Astrocyte (in vitro differentiated cells and primary cell): ENCODE measurements at regions not wholly inside any gene's neighbourhood (a gene's known extent, or its start where the extent isn't known, plus 50 kb on each side); places are given as distances from the start of the nearest gene placed in this dataset.
A peak's percentile ranks its signal among the peaks of the same experiment; 100 is the strongest.

Source experiments
- DNase-seq: peaks from one replicate; pipeline ENCODE4 v3.0.0-alpha.2; 2010; ENCODE audit warnings: low read depth
- FAIRE-seq: peaks from 2 replicates; lab custom pipeline; 2011; peaks lifted over from hg19 to GRCh38; lab: Jason Lieb, UNC
- H2AFZ ChIP-seq: 2 replicates; pipeline ENCODE4 v1.6.0; 2012; ENCODE audit warnings: low read depth, low read length, inconsistent platforms
- H3K27ac ChIP-seq: 2 replicates; pipeline ENCODE4 v1.5.1; 2011; ENCODE audit warnings: low read depth, low read length, inconsistent platforms
- H3K27me3 ChIP-seq: 2 replicates; pipeline ENCODE4 v1.6.0; 2011; ENCODE audit warnings: low read length, inconsistent platforms; ENCODE audit not compliant: insufficient read depth
- H3K36me3 ChIP-seq: 2 replicates; pipeline ENCODE4 v1.5.1; 2011; ENCODE audit warnings: low read length, inconsistent platforms; ENCODE audit not compliant: insufficient read depth
- H3K4me1 ChIP-seq: 2 replicates; pipeline ENCODE4 v1.5.1; 2011; ENCODE audit warnings: low read length, inconsistent platforms; ENCODE audit not compliant: insufficient read depth
- H3K4me2 ChIP-seq: 2 replicates; pipeline ENCODE4 v1.6.0; 2012; ENCODE audit warnings: low read length, inconsistent platforms
- H3K4me3 ChIP-seq: 2 replicates; pipeline ENCODE4 v1.5.1; 2011; ENCODE audit warnings: low read depth, mild to moderate bottlenecking, low read length, inconsistent platforms; ENCODE audit not compliant: insufficient read depth
- H3K79me2 ChIP-seq: 2 replicates; pipeline ENCODE4 v1.6.0; 2012; ENCODE audit warnings: mild to moderate bottlenecking, low read length, inconsistent platforms; ENCODE audit not compliant: insufficient read depth
- H3K9ac ChIP-seq: 2 replicates; pipeline ENCODE4 v1.6.0; 2012; ENCODE audit warnings: mild to moderate bottlenecking, low read length, inconsistent platforms
- H3K9me3 ChIP-seq: 2 replicates; pipeline ENCODE4 v1.5.1; 2012; ENCODE audit warnings: low read depth, mild to moderate bottlenecking, low read length, inconsistent platforms; ENCODE audit not compliant: insufficient read depth
- H4K20me1 ChIP-seq: 2 replicates; pipeline ENCODE4 v1.6.0; 2012; ENCODE audit warnings: low read length, inconsistent platforms; ENCODE audit not compliant: insufficient read depth
- H3K27ac Mint-ChIP-seq: one replicate; pipeline ENCODE4 v1.8.0; 2021; ENCODE audit warnings: mild to moderate bottlenecking, mixed read lengths; ENCODE audit not compliant: unreplicated experiment
- H3K27me3 Mint-ChIP-seq: one replicate; pipeline ENCODE4 v1.8.0; 2021; ENCODE audit warnings: low read depth, mixed read lengths; ENCODE audit not compliant: unreplicated experiment
- H3K36me3 Mint-ChIP-seq: one replicate; pipeline ENCODE4 v1.8.0; 2021; ENCODE audit warnings: low read depth, mixed read lengths; ENCODE audit not compliant: unreplicated experiment
- H3K4me1 Mint-ChIP-seq: one replicate; pipeline ENCODE4 v1.8.0; 2021; ENCODE audit warnings: low read depth, mixed read lengths; ENCODE audit not compliant: unreplicated experiment
- H3K4me3 Mint-ChIP-seq: one replicate; pipeline ENCODE4 v1.8.0; 2021; ENCODE audit warnings: mild to moderate bottlenecking, moderate library complexity, mixed read lengths; ENCODE audit not compliant: unreplicated experiment
- H3K9me3 Mint-ChIP-seq: one replicate; pipeline ENCODE4 v1.8.0; 2021; ENCODE audit warnings: mild to moderate bottlenecking, mixed read lengths; ENCODE audit not compliant: unreplicated experiment
- CTCF ChIP-seq: IDR thresholded peaks from 2 replicates; pipeline ENCODE4 v1.5.1; 2011; ENCODE audit warnings: low read depth, mild to moderate bottlenecking, inconsistent platforms, low read length, moderate library complexity; ENCODE audit not compliant: insufficient read depth
- EZH2 ChIP-seq: IDR thresholded peaks from 2 replicates; pipeline ENCODE4 v1.6.1; 2012; ENCODE audit warnings: mild to moderate bottlenecking, low read length, inconsistent platforms; ENCODE audit not compliant: insufficient read depth

- Histone ChIP-seq H3K9ac (no peak overlapping the region), H4K20me1 (no peaks in the 10 kb centered on the region), H2AFZ (no peak overlapping the region), H3K79me2 (no peaks in the 10 kb centered on the region), H3K27me3 (no peaks in the 10 kb centered on the region), H3K27ac (no peak overlapping the region), H3K4me3 (no peak overlapping the region), H3K4me1 (no peaks in the 10 kb centered on the region), H3K9me3 (no peaks in the 10 kb centered on the region), H3K4me2 (no peak overlapping the region), H3K36me3 (no peaks in the 10 kb centered on the region)
- H3K4me1 Mint-ChIP-seq: no peaks in the 10 kb centered on the region
- H3K27ac Mint-ChIP-seq: no peak overlapping the region
- FAIRE-seq (no peak), DNase-seq (no peak)
- TF ChIP-seq EZH2 (no peak), CTCF (no peak)
- H3K27me3 Mint-ChIP-seq: no peaks in the 10 kb centered on the region
- H3K4me3 Mint-ChIP-seq: no peak overlapping the region
- H3K9me3 Mint-ChIP-seq: no peaks in the 10 kb centered on the region
- H3K36me3 Mint-ChIP-seq: no peaks in the 10 kb centered on the region
Measured at GRCh38 chr14:48643241-48643640, 942.9 kb downstream of the RPS29 start.

GRCh38 chr14:48628870-48629269 is 953.5 kb upstream of the MDGA2 start:
- Histone ChIP-seq H3K36me3 (no peaks in the 10 kb centered on the region), H3K27ac (no peak overlapping the region), H3K4me1 (no peaks in the 10 kb centered on the region), H3K4me3 (no peak overlapping the region), H3K79me2 (no peaks in the 10 kb centered on the region), H2AFZ (no peak overlapping the region), H3K9me3 (no peaks in the 10 kb centered on the region), H4K20me1 (no peaks in the 10 kb centered on the region), H3K4me2 (no peak overlapping the region), H3K27me3 (no peaks in the 10 kb centered on the region), H3K9ac (no peak overlapping the region)
- no peaks in the 10 kb centered on the region for H3K36me3 Mint-ChIP-seq
- no peaks in the 10 kb centered on the region for H3K27me3 Mint-ChIP-seq
- no peak for FAIRE-seq
- no peaks in the 10 kb centered on the region for H3K9me3 Mint-ChIP-seq
- no peak for DNase-seq
- no peak for TF ChIP-seq CTCF
- no peak for TF ChIP-seq EZH2
- no peaks in the 10 kb centered on the region for H3K4me1 Mint-ChIP-seq
- H3K27ac Mint-ChIP-seq: no peak overlapping the region
- no peak overlapping the region for H3K4me3 Mint-ChIP-seq

- H3K4me1 ChIP-seq: no peaks in the 10 kb centered on the region
- Mint-ChIP-seq H3K27me3 (no peaks in the 10 kb centered on the region), H3K4me3 (no peak overlapping the region), H3K27ac (no peak overlapping the region), H3K9me3 (no peaks in the 10 kb centered on the region), H3K4me1 (no peaks in the 10 kb centered on the region), H3K36me3 (no peaks in the 10 kb centered on the region)
- H3K4me2 ChIP-seq: no peak overlapping the region
- no peak for FAIRE-seq
- H3K79me2 ChIP-seq: no peaks in the 10 kb centered on the region
- TF ChIP-seq CTCF (no peak), EZH2 (no peak)
- no peak overlapping the region for H3K4me3 ChIP-seq
- H2AFZ ChIP-seq: no peak overlapping the region
- no peaks in the 10 kb centered on the region for H3K36me3 ChIP-seq
- no peaks in the 10 kb centered on the region for H3K27me3 ChIP-seq
- no peak overlapping the region for H3K9ac ChIP-seq
- H4K20me1 ChIP-seq: no peaks in the 10 kb centered on the region
- H3K9me3 ChIP-seq: no peaks in the 10 kb centered on the region
- H3K27ac ChIP-seq: peak overlapping the region; percentile 2
- no peak for DNase-seq
Measured at GRCh38 chr14:48622980-48623379, 947.6 kb upstream of the MDGA2 start.
